SK-N-SH treated with all-trans-retinoic acid at 6 μM for 48 hours (cell line): ENCODE measurements at regions not wholly inside any gene's neighbourhood (a gene's known extent, or its start where the extent isn't known, plus 50 kb on each side); places are given as distances from the start of the nearest gene placed in this dataset.

Source experiments
- ATAC-seq: fragments of 200-7000 bp; cut with Tn5 transposase; 3 replicates; pipeline ENCODE4 v1.9.1; 2020; ENCODE audit warnings: mild to moderate bottlenecking, moderate library complexity
- ARNTL ChIP-seq: fragments of 450-650 bp; formaldehyde crosslinking; IDR thresholded peaks from 2 replicates; pipeline ENCODE4 v1.5.0; 2020; ENCODE audit warnings: low read depth, mild to moderate bottlenecking, moderate library complexity, borderline replicate concordance
- BACH2 ChIP-seq: fragments of 250-450 bp; sonication (Bioruptor Pico); IDR thresholded peaks from 2 replicates; pipeline ENCODE4 v1.9.0; 2021; ENCODE audit warnings: mild to moderate bottlenecking, borderline replicate concordance
- CREB5 ChIP-seq: fragments of 250-450 bp; sonication (Bioruptor Pico); IDR thresholded peaks from 2 replicates; pipeline ENCODE4 v1.5.1; 2020; ENCODE audit warnings: low read depth, mild to moderate bottlenecking, moderate library complexity
- CSDC2 ChIP-seq: fragments of 250-450 bp; sonication (Bioruptor Pico); IDR thresholded peaks from 2 replicates; pipeline ENCODE4 v1.5.0; 2020; ENCODE audit warnings: mild to moderate bottlenecking, moderate library complexity
- ESRRG ChIP-seq: fragments of 250-450 bp; sonication (Bioruptor Pico); IDR thresholded peaks from 2 replicates; pipeline ENCODE4 v1.6.1; 2021; ENCODE audit warnings: mild to moderate bottlenecking
- GLIS3 ChIP-seq: fragments of 250-450 bp; sonication (Bioruptor Pico); IDR thresholded peaks from 2 replicates; pipeline ENCODE4 v1.5.0; 2020; ENCODE audit warnings: mild to moderate bottlenecking, moderate library complexity
- ISL1 ChIP-seq: fragments of 250-450 bp; sonication (Bioruptor Pico); IDR thresholded peaks from 2 replicates; pipeline ENCODE4 v2.1.2; 2022; ENCODE audit warnings: mild to moderate bottlenecking, moderate library complexity
- OSR1 ChIP-seq: fragments of 250-450 bp; sonication (Bioruptor Pico); IDR thresholded peaks from 2 replicates; pipeline ENCODE4 v1.8.0; 2022; ENCODE audit warnings: moderate library complexity, mild to moderate bottlenecking, inconsistent platforms
- PPARA ChIP-seq: fragments of 250-450 bp; sonication (Bioruptor Pico); IDR thresholded peaks from 2 replicates; pipeline ENCODE4 v1.5.0; 2020; ENCODE audit warnings: mild to moderate bottlenecking, borderline replicate concordance
- RARB ChIP-seq: fragments of 250-450 bp; sonication (Bioruptor Pico); IDR thresholded peaks from 2 replicates; pipeline ENCODE4 v1.8.0; 2021; ENCODE audit warnings: mild to moderate bottlenecking, moderate library complexity
- SNAI2 ChIP-seq: fragments of 250-450 bp; sonication (Bioruptor Pico); IDR thresholded peaks from 2 replicates; pipeline ENCODE4 v1.5.0; 2020; ENCODE audit warnings: mild to moderate bottlenecking, moderate library complexity
- TCF4 ChIP-seq: fragments of 250-450 bp; sonication (Bioruptor Pico); IDR thresholded peaks from 2 replicates; pipeline ENCODE4 v1.8.0; 2021; ENCODE audit warnings: mild to moderate bottlenecking, moderate library complexity, borderline replicate concordance
- TOX ChIP-seq: fragments of 250-450 bp; sonication (Bioruptor Pico); IDR thresholded peaks from 2 replicates; pipeline ENCODE4 v1.8.0; 2021; ENCODE audit warnings: mild to moderate bottlenecking, moderate library complexity, borderline replicate concordance
- TSHZ2 ChIP-seq: fragments of 250-450 bp; sonication (Bioruptor Pico); IDR thresholded peaks from 2 replicates; pipeline ENCODE4 v1.5.0; 2020; ENCODE audit warnings: mild to moderate bottlenecking, moderate library complexity
- ZC3H10 ChIP-seq: fragments of 250-450 bp; sonication (Bioruptor Pico); IDR thresholded peaks from 2 replicates; pipeline ENCODE4 v1.5.1; 2021; ENCODE audit warnings: mild to moderate bottlenecking, moderate library complexity
- ZFP3 ChIP-seq: fragments of 250-450 bp; sonication (Bioruptor Pico); IDR thresholded peaks from 2 replicates; pipeline ENCODE4 v1.5.0; 2020; ENCODE audit warnings: mild to moderate bottlenecking, moderate library complexity
- ZFP30 ChIP-seq: fragments of 450-650 bp; formaldehyde crosslinking; IDR thresholded peaks from 2 replicates; pipeline ENCODE4 v1.5.0; 2022; ENCODE audit warnings: mild to moderate bottlenecking, moderate library complexity
- ZNF565 ChIP-seq: fragments of 450-650 bp; formaldehyde crosslinking; conservative IDR thresholded peaks from 2 replicates; pipeline ENCODE4 v1.5.0; 2020; ENCODE audit warnings: low read depth, mild to moderate bottlenecking, moderate library complexity
- ZNF70 ChIP-seq: fragments of 450-650 bp; formaldehyde crosslinking; IDR thresholded peaks from 2 replicates; pipeline ENCODE4 v1.5.0; 2020; ENCODE audit warnings: mild to moderate bottlenecking, moderate library complexity
- ZNF8 ChIP-seq: fragments of 450-650 bp; formaldehyde crosslinking; IDR thresholded peaks from 2 replicates; pipeline ENCODE4 v1.5.0; 2020; ENCODE audit warnings: mild to moderate bottlenecking, moderate library complexity
- TF ChIP-seq, protein P1 (sequence below): fragments of 250-450 bp; sonication (Bioruptor Pico); IDR thresholded peaks from 2 replicates; pipeline ENCODE4 v1.8.0; 2021; ENCODE audit warnings: low read depth, mild to moderate bottlenecking, moderate library complexity, borderline replicate concordance
- TF ChIP-seq, protein P2 (sequence below): fragments of 250-450 bp; sonication (Bioruptor Pico); IDR thresholded peaks from 2 replicates; pipeline ENCODE4 v1.8.0; 2020; ENCODE audit warnings: mild to moderate bottlenecking, moderate library complexity, borderline replicate concordance
- TF ChIP-seq, protein P3 (sequence below): fragments of 250-450 bp; sonication (Bioruptor Pico); IDR thresholded peaks from 2 replicates; pipeline ENCODE4 v1.5.1; 2021; ENCODE audit warnings: mild to moderate bottlenecking, moderate library complexity

- no peak for ATAC-seq
- no peak for TF ChIP-seq CSDC2 (CRISPR knock-in tag)
- TF ChIP-seq ZC3H10 = no peak
- no peak for TF ChIP-seq SNAI2
- TF ChIP-seq TCF4 (CRISPR knock-in tag) = no peak
- no peak for TF ChIP-seq ZFP30
- no peak for TF ChIP-seq ZFP3 (CRISPR knock-in tag)
- TF ChIP-seq BACH2 (CRISPR knock-in tag) = no peak
- TF ChIP-seq, protein P1, sequence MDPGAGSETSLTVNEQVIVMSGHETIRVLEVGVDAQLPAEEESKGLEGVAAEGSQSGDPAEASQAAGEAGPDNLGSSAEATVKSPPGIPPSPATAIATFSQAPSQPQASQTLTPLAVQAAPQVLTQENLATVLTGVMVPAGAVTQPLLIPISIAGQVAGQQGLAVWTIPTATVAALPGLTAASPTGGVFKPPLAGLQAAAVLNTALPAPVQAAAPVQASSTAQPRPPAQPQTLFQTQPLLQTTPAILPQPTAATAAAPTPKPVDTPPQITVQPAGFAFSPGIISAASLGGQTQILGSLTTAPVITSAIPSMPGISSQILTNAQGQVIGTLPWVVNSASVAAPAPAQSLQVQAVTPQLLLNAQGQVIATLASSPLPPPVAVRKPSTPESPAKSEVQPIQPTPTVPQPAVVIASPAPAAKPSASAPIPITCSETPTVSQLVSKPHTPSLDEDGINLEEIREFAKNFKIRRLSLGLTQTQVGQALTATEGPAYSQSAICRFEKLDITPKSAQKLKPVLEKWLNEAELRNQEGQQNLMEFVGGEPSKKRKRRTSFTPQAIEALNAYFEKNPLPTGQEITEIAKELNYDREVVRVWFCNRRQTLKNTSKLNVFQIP (CRISPR knock-in tag) = no peak
- TF ChIP-seq ARNTL (CRISPR knock-in tag) = no peak
- no peak for TF ChIP-seq ZNF70 (CRISPR knock-in tag)
- no peak for TF ChIP-seq RARB (CRISPR knock-in tag)
- TF ChIP-seq, protein P2, sequence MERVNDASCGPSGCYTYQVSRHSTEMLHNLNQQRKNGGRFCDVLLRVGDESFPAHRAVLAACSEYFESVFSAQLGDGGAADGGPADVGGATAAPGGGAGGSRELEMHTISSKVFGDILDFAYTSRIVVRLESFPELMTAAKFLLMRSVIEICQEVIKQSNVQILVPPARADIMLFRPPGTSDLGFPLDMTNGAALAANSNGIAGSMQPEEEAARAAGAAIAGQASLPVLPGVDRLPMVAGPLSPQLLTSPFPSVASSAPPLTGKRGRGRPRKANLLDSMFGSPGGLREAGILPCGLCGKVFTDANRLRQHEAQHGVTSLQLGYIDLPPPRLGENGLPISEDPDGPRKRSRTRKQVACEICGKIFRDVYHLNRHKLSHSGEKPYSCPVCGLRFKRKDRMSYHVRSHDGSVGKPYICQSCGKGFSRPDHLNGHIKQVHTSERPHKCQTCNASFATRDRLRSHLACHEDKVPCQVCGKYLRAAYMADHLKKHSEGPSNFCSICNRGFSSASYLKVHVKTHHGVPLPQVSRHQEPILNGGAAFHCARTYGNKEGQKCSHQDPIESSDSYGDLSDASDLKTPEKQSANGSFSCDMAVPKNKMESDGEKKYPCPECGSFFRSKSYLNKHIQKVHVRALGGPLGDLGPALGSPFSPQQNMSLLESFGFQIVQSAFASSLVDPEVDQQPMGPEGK = no peak
- TF ChIP-seq ESRRG (CRISPR knock-in tag) = no peak
- TF ChIP-seq TSHZ2 (CRISPR knock-in tag) = no peak
- TF ChIP-seq OSR1 (CRISPR knock-in tag) = no peak
- TF ChIP-seq ISL1 = no peak
- TF ChIP-seq GLIS3 (CRISPR knock-in tag) = no peak
- TF ChIP-seq, protein P3, sequence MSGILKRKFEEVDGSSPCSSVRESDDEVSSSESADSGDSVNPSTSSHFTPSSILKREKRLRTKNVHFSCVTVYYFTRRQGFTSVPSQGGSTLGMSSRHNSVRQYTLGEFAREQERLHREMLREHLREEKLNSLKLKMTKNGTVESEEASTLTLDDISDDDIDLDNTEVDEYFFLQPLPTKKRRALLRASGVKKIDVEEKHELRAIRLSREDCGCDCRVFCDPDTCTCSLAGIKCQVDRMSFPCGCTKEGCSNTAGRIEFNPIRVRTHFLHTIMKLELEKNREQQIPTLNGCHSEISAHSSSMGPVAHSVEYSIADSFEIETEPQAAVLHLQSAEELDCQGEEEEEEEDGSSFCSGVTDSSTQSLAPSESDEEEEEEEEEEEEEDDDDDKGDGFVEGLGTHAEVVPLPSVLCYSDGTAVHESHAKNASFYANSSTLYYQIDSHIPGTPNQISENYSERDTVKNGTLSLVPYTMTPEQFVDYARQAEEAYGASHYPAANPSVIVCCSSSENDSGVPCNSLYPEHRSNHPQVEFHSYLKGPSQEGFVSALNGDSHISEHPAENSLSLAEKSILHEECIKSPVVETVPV (CRISPR knock-in tag) = no peak
- TF ChIP-seq TOX (CRISPR knock-in tag) = no peak
Measured at GRCh38 chr15:62760538-62760937, 282.0 kb upstream of the TPM1 start.

DNA sequence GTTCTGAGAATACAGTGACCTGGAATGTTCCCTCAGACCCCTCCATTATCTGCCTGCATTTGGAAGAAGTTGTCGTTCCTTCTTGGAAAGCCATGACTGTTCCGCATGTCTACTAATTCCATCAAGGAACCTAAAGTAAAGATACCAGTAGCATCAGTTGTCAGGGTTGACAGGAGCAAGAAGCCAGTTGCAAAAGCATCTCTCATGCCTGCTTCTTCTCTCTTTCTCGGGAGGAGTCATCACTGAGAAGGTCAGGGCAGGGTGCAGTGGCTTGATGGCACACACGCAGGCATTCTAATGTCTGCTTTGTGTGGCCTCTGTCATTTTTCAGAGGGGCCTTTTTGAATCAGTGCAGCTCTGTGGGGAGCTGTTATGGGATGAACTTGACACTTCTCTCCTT is 276.6 kb upstream of the TPM1 start:
- ATAC-seq = peak; percentile 13
- peak; percentile 50 for TF ChIP-seq ISL1
- no peak for TF ChIP-seq CSDC2 (CRISPR knock-in tag)

DNA sequence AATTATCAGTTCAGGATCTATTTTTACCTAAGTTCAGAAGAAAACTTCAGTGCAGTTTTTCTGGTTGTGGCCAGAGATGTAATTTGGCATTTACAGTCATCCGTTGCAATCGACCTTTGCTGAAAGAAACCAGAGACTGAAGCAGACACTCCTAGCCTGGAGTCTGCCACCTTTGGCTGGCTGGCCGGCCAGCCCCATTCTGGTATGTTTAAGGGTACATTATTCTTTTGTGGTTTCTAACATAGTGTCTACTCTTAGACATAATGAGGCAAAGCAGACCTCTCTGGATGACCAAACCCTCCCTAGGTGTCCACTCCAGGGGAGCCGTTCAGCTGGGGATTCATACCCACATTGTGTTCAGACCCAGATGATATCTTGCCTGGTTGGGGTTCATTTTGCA is 275.9 kb upstream of the TPM1 start:
- ATAC-seq = peak; percentile 82
- no peak for TF ChIP-seq PPARA (CRISPR knock-in tag)
- peak; percentile 56; the same call in 1 of the 2 replicates for TF ChIP-seq TCF4 (CRISPR knock-in tag)
- no peak for TF ChIP-seq ESRRG (CRISPR knock-in tag)
- TF ChIP-seq OSR1 (CRISPR knock-in tag) = no peak
- no peak for TF ChIP-seq TSHZ2 (CRISPR knock-in tag)
- TF ChIP-seq ZNF70 (CRISPR knock-in tag) = no peak
- TF ChIP-seq ZNF8 (CRISPR knock-in tag) = no peak
- TF ChIP-seq ZFP30 = no peak
- TF ChIP-seq, protein P1 (CRISPR knock-in tag) = no peak
- TF ChIP-seq ZNF565 (CRISPR knock-in tag) = no peak
- no peak for TF ChIP-seq TOX (CRISPR knock-in tag)
- no peak for TF ChIP-seq CREB5 (CRISPR knock-in tag)
- TF ChIP-seq, protein P3 (CRISPR knock-in tag) = no peak
- TF ChIP-seq ZFP3 (CRISPR knock-in tag) = no peak
- no peak for TF ChIP-seq SNAI2
